ENCODE measurements at regions not wholly inside any gene's neighbourhood (a gene's known extent, or its start where the extent isn't known, plus 50 kb on each side); places are given as distances from the start of the nearest gene placed in this dataset.

- no peak for TF ChIP-seq CTCF (IDR thresholded peaks at IDR 0.05 in 2 of 3, conservative IDR thresholded peaks at IDR 0.05 in 1 of 3; ENCODE audit: borderline replicate concordance in 1 of 3, insufficient read depth in 1 of 3, low read depth in 2 of 3, low read length in 2 of 3)
- no peak for TF ChIP-seq POLR2A (IDR thresholded peaks at IDR 0.05; ENCODE audit: borderline replicate concordance, extremely low read depth, insufficient read depth, insufficient read length)
- no peak for TF ChIP-seq EZH2 (IDR thresholded peaks at IDR 0.05)
Measured at GRCh38 chr6:56875961-56876360, 78.9 kb upstream of the BEND6 start.
